GM19238 (cell line): ENCODE measurements at regions not wholly inside any gene's neighbourhood (a gene's known extent, or its start where the extent isn't known, plus 50 kb on each side); places are given as distances from the start of the nearest gene placed in this dataset.
"Not testable (repeated sequence)": the region's sequence is repeated elsewhere in the genome, so short reads cannot be mapped to it uniquely, and the experiment has no call there.

Experiments used
- DNase-seq: peaks from one replicate; pipeline ENCODE4 v3.0.0; 2011; ENCODE audit warnings: low spot score; ENCODE audit not compliant: insufficient read length

GRCh38 chr12:24519759-24520158, 429.1 kb downstream of the BCAT1 start:
- no peak for DNase-seq

DNA sequence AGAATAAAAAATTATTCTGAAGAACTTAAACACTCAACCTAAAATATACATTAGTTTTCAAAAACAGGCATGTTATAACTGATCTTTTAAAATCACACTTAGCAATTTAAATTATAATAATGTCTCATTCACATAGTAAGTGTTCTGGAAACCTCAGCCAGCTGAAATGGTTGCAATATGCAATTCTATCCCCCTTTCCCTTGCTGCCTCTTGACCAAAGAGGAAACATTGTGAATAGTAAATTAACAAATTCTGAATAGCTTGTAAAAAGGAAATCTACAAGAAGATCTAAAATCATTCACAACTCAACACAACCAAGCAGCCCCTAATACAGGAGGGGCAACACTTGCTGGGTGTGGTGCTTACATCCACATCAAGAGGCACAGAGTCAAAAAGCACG, 431.9 kb downstream of the BCAT1 start:
- DNase-seq: no peak

GRCh38 chr12:24510581-24511125, 438.2 kb downstream of the BCAT1 start:
- DNase-seq: no peak

DNA sequence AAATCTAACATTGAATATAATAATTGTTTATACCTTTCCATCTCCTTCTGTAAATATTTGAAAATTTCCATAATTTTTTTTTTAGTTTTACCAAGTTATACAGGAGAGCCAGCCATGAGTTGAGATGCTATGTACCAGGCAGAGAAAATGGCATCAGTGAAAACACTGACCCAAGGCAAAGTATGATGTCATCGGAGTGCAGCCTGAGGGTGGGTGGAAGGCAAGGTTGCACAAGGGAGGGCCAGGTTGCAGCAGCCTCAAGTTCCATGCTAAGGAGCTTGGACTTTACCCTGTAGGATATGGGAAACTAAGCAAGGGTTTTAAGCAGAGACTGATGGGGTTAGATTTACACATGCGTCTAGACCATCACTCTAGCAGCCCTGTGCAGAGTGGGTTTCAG, 441.1 kb downstream of the BCAT1 start:
- no peak for DNase-seq

DNA sequence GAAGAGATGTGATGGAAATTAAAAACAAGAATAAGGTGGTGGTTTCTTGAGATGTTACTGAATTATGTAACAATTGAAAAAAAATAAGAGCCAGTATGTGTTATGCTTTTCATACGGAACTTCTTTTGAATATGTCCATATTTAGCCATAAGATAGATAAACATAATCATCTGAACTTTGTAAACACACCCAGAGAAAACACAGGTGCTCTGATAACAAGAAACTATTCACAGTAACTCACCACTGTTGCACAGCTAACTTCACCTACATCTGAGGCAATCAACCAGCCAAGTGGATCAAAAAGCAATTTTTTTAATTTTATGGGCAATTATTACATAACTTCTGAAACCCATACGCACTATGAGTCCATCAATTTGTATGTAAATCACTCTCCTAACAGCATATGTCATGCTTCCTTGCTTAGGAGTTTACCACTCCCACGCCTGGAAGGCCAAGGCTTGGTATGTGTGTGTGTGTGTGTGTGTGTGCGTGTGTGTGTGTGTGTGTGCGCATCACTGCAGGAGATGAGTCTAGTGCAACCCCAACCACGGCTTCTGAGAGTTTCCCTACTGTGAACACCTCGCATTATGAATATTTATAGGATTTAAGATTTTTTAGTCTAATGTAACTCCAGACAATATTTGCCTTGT, 443.4 kb downstream of the BCAT1 start:
- DNase-seq: no peak

DNA sequence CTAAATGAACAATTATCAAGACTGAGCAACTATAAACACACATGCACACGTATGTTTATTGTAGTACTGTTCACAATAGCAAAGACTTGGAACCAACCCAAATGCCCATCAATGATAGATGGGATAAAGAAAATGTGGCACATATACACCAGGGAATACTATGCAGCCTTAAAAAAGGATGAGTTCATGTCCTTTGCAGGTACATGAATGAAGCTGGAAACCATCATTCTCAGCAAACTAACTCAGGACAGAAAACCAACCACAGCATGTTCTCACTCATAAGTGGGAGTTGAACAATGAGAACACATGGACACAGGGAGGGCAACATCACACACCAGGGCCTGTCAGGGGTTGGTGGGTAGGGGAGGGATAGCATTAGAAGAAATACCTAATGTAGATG, 445.4 kb downstream of the BCAT1 start:
- DNase-seq: not testable (repeated sequence)

DNA sequence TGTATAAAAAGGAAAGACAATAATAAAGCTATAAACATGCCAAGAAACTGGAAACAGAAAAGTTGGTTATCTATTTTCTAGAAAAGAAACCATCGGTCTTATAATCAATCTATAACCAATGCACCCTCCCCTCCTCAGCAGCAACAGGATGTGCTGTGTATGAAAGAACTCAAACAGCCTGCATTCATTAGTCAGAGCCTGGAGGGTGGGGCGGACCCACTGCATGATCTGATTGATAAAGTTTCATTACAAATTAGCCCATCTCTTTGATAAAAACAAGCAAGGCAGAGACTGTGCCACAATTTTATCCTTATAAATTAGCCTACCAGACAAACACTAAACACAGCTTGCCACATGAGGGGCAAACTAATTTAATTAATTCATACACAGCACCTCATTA, 448.1 kb downstream of the BCAT1 start:
- DNase-seq: no peak

DNA sequence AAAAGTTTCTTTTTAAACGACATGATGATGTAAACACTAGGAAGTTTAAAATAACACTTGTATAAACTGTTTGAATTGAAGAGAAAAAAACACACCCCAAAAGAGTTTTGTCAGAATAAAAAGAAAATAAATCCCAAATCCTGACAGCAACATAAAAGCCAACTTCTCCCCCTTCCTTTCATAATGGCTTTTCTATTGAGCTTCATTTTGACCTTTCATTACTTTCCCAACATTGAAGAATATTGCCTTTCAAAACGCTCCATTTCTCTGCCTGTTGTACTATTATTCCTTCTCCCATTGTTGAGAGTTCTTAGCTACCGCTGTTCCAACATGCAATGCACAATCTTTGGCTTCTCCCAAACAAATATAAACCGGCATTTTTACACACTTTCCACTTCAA, 448.5 kb downstream of the BCAT1 start:
- no peak for DNase-seq

DNA sequence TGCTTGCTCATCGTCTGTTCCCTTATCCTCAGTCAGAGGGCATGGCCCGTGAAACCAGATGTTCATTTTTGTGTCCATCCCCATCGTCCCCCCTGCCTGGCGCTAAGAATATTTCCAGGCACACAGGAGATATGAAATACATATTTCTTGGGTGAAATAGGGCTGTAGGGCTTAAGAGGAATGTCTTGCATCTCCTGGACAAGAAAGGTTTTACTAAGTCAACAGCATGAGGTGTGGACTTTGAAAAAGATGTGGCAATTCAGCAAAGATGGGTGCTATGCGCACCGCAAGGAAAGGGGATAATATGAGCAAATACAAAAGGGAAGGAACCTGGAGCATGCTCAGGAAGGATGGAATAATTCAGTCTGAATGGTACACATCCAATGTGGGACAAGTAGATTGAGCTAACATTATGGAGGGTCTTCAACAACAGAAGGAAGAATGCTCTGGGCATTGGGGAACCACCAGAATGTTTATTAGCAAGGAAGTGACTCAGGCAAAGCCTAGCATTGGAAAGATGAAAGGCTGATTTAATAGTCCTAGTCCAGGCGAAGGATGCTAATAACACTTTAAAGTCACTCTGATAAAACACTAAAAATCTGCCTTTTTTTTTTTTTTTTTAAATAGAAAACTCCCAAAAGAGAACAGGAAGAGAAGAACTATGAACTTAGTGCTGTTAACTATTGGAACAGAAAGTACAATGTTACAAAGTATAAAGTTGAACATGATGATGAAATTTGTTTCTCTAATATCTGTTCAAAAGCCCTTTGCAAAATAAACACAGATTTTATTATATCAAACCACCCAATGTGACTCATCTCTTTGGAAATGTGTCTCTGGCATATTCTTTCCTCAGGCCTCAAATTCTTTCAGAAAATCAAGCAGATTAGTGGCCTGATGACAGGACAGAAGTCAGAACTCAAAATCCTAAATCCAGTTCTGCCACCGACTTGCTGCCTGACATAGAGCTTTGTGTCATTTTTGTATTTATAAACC, 449.5 kb downstream of the BCAT1 start:
- no peak for DNase-seq

- DNase-seq: no peak
Measured at GRCh38 chr12:24496755-24497154, 452.1 kb downstream of the BCAT1 start.

- DNase-seq: no peak
Measured at GRCh38 chr12:24494401-24494800, 454.5 kb downstream of the BCAT1 start.

- no peak for DNase-seq
Measured at GRCh38 chr12:24491968-24492367, 456.9 kb downstream of the BCAT1 start.

DNA sequence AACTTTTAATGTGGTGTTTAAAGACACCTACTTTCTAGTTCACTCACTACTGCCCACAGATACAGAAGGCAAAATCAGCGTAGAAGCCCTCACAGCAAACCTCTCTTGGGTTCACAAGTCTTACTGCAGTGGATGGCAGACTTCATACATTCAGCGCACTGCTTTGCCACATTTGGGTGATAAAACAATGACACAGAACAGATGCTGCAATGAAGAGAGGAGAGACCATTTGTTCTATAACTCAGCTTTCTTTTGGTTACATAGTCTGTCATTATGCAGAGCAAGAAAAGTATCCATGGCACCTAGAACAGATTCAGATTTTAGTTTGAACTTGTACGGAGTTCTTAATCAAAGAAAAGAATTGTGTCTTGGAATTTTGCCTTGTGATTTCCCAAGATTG, 459.0 kb downstream of the BCAT1 start:
- no peak for DNase-seq

GRCh38 chr12:24488906-24489619, 459.8 kb downstream of the BCAT1 start:
- DNase-seq: no peak

- no peak for DNase-seq
Measured at GRCh38 chr12:24488091-24488596, 460.8 kb downstream of the BCAT1 start.

GRCh38 chr12:24487606-24488005, 461.3 kb downstream of the BCAT1 start:
- no peak for DNase-seq

DNA sequence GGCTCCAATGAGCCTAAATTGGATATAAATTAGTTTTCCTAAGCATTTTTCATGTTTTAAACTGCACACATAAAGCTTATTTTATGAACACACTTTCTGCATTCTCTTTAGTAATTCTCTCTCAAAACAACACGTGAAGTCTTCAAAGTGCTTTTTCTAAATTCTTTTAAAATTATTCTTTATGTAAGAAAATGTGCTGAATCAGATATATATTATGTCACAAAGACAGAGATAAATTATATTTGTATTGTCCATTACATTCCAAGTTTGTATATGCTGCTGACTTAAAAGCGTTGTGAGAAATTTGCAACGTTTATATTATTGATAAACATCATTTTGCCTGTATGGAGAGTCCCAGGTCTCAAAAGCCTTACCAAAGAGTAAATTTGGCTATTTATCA, 465.2 kb downstream of the BCAT1 start:
- no peak for DNase-seq

DNA sequence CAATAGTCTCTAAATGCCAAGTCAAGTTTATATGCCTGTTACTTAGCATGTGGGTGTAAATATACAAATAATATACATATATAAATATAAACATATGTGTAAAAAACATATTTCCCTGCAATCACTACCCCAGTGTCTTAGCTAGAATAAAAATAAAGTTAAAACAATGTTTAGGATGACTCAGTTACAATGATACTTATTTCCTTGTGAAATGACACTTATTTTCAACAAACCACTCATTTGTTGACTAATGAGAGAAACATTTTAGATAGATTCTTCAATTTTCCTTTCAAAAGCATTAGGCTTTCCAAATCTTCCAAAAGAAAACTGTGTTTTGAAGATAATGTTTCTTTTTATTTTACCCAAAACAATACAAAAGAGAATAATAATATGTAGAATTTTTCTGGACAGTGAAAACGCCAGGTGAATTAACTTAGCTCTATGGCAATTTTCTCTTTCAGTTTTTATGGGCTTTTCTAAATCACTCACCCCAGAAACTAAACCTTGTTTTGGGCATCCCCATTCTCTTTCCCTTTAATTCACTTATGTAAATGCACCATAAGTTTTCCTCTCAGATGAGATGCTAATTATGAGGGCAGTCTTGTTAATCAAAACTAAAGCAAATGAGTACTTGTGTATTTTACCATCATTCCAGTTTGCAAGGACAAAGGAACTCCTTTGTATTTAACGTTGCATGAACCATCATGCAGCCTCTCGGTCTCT, 465.9 kb downstream of the BCAT1 start:
- DNase-seq: no peak

DNA sequence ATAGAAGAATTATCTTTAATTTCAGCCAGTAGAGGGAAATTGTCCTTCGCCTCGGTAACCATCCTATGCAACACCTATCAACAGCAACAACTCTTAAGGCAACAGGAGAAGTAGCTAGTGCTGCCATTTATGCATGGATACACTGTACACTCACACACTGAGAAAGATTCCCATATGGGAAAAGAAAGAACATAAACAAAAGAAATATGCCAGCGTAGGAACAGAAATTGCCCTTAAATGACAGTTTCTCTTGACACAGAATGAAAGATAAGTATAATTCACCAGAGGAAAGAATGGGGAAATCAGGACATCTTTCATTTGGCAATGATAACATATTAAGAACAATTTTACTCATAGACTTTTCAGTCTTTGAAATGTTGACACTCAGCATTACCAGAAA, 466.9 kb downstream of the BCAT1 start:
- no peak for DNase-seq

- DNase-seq: no peak
Measured at GRCh38 chr12:24480766-24481449, 468.0 kb downstream of the BCAT1 start.
